AG20443 (cell line): ENCODE measurements at regions not wholly inside any gene's neighbourhood (a gene's known extent, or its start where the extent isn't known, plus 50 kb on each side); places are given as distances from the start of the nearest gene placed in this dataset.

Source experiments
- DNase-seq: peaks from one replicate; pipeline ENCODE4 v3.0.0; 2012; ENCODE audit warnings: low spot score, mixed read lengths

DNA sequence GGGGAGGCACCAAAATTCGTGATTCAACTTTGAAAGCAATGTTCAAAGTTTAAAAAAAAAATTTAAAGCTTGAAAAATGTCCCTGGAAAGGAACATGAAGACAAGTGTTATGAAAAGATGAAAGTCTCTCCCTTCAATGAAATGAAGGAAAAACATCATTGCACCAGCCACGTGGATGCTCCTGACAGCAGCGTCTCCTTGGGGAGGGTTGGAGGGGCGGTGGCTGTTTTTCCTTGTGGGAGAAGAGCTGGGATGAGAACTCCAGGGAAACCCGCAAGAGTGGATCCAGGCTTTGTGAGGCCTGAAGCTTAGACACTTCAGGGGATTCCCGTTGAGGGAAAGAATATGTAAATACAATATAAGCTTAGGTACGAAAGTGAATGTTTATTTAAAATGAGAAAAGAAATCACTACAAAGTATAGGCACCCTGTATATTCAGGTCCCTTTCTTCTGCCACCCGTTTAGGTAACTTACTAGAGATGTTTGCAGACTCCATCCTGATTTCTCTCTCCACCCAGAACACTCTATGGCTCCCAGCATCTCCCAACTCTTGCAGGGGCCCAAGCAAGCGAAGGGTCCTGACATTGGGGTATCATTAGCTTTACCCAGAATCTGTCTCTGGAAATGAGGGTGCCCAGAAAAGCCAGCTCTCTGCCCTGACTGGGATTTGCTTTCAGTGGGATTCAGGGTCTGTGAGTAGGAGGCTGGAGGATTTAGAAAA lies 63.1 kb upstream of the BAIAP2L1 start:
- no peak for DNase-seq

DNA sequence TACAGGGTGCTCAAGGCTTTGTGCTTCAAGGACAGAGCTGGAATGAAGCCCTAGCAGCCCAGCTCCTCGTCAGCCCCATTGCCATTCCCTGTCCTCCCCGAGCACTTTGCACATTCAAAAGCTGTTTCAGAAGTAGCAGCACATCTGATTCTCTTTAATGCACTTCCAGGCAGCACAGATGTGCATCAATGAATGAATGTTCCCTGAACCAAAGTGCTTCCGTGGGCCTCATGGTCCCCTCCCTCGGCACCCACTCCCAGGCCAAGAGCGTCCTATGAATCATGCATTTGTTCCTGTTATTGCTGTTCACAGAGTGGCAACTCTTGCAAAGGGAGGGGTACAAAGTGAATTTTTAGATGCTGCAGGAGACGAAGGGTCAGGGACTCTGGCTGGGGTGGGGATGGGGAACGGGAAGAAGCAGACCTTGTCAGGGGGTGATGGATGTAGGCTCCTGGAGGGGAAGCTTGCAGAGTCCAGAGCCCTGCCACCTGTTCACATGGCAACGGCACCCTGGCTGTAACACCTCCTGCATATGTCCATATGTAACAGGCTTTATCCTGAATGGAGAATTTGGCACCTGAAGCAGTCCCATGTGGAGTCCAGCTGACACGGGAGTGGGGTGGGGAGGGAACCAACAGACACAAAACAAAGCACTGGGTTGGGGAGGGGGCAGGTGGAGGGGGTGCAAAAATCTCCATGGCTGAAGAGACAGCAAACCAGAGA lies 62.2 kb upstream of the BAIAP2L1 start:
- DNase-seq = no peak

DNA sequence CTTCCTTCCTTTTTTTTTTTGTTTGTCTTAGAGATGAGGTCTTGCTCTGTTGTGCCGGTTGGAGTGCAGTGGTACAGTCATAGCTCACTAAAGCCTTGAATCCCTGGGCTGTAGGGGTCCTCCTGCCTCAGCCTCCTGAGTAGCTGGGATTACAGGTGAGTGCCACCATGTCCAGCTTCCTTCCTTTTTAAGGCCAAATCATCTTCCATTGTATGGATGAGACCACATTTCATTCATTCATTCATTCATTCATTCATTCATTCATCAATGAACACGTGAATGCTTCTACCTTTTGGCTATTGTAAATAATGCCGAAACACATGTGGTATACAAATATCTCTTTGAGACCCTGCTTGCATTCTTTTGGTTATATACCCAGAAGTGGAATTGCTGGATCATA lies 60.0 kb upstream of the BAIAP2L1 start:
- DNase-seq = no peak

DNA sequence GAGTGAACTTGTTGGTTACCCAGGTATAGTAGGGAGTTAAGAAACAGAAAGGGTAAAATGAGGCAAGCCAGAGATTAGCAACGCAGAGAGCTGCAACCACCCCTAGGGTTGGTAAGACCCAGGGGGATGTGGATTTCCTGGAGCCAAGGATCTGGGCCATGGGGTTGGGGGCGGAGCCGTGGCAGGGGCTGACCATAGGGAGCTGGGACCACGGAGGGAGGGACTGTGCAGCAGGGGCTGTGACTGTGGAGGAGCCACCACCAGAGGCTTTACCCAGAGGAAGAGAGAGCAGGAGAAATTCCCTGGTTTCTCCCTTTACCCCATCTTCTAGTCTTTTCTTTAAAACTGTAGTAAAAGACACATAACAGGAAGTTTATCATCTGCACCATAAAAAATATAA lies 58.6 kb upstream of the BAIAP2L1 start:
- DNase-seq = no peak

DNA sequence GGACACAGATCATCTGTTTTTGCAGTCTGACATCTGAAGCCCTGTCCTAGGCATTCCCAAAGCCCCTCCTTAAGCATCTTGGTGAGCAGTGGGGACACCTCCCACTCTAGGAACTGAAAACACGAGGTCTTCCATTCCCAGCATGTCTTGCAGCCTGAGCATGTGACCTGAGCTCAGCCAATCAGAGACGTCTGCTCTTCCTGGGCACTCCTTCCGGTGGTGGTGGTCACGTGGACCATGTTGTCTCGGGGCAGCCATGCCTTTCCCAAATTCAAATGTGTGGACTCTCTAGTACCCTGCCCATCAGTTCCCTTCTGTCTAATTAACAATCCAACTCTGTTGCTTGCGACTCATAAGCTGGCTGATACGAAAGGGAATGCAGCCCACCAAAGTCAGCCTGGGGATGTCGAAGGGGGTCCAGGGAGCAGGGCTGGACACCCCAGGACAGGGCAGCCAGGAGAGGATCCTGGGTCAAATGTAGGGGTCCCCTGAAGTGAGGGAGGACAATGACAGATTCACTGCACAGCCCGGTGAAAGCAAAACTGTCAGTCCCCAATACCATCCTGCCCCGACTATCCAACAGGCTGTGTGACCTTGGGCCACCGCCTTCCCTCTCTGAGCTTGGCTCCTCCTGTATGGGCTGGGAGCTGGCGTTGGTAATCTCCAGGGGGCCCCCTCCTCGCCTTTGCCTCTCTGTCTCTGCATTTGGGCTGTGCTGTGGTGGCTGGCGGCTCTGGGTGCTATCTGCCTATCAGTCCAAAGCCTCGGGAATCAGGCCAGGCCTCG lies 57.4 kb upstream of the BAIAP2L1 start:
- DNase-seq = no peak

DNA sequence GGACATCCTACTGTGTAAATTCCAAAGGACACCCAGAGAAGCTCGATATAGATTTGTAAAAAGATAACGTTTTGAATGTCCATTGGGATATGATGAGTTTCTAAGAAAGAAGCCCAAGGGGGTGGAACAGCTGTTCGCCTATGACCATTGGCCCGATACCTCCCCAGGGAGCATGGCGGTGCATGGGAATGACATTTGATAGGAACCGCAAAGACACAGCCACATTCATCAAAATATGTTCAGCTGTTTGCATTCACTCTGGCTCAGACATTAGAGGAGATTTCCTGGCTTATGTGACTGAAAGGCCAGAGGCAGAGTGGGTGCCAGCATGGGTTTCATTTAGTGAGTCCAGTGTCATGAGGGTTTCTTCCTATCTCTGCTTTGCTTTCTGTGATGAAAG lies 56.0 kb upstream of the BAIAP2L1 start:
- no peak for DNase-seq

DNA sequence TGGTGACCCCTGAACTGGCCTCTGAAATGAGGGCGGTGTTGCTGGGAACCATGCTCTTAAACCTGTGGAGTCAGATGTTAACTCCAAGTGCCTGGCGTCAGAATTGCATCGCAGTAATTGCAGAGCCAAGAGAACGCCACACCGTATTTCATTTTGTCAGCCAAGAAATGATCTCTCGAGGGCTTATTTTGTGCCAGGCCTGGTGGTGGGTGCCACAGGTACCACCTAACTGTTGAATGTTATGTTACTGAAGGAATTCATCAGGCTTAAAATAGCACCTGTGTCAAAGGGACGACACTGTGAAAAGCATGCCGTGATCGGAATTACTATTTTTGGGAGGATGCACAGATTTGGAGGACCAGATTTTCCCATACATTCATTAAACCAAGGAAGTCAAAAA lies 51.9 kb upstream of the BAIAP2L1 start:
- no peak for DNase-seq
